Transverse colon (tissue), 4 donors: ENCODE measurements at regions not wholly inside any gene's neighbourhood (a gene's known extent, or its start where the extent isn't known, plus 50 kb on each side); places are given as distances from the start of the nearest gene placed in this dataset.

Experiments used
- DNase-seq: peaks from one replicate; pipeline ENCODE4 v3.0.0-alpha.2; 2019
- H3K27ac ChIP-seq, 4 donors: fragments of 200-600 bp; sonication (generic); 2 replicates each; pipeline ENCODE4 v1.5.1; 2016 to 2018; ENCODE audit warnings: inconsistent platforms in 4 of 4
- H3K27me3 ChIP-seq: fragments of 200-600 bp; sonication (generic); 2 replicates; pipeline ENCODE4 v1.5.1; 2017; ENCODE audit warnings: inconsistent platforms
- H3K36me3 ChIP-seq, 4 donors: fragments of 200-600 bp; sonication (generic); 2 replicates each; pipeline ENCODE4 v1.5.1; 2017 to 2019; ENCODE audit warnings: inconsistent platforms in 4 of 4
- H3K4me1 ChIP-seq, 4 donors: fragments of 200-600 bp; sonication (generic); 2 replicates each; pipeline ENCODE4 v1.5.1; 2017 to 2020; ENCODE audit warnings: inconsistent platforms in 4 of 4
- H3K4me3 ChIP-seq, 4 donors: fragments of 200-600 bp; sonication (generic); 1 replicate in 1 of 4; 2 replicates in 3 of 4; pipeline versions ENCODE4 v1.5.1 to v1.6.1; 2017 to 2019; ENCODE audit warnings: inconsistent platforms in 4 of 4
- H3K9me3 ChIP-seq, 2 donors: fragments of 200-600 bp; sonication (generic); 2 replicates each; pipeline ENCODE4 v1.5.1; 2017 to 2019; ENCODE audit warnings: inconsistent platforms in 2 of 2
- CTCF ChIP-seq, 5 experiments: fragments of 200-600 bp in 3 of 5; fragments of 450-650 bp in 2 of 5; sonication (generic) in 3 of 5; IDR thresholded peaks; 1 replicate in 2 of 5; 2 replicates in 3 of 5; pipeline ENCODE4 v1.5.1; 2016 to 2017; ENCODE audit warnings: antibody characterized with exemption in 5 of 5, inconsistent platforms in 3 of 5, mild to moderate bottlenecking in 2 of 5, moderate library complexity in 1 of 5
- EP300 ChIP-seq: sonication (generic); formaldehyde crosslinking; IDR thresholded peaks from one replicate; pipeline ENCODE4 v1.6.1; 2017; ENCODE audit warnings: antibody characterized with exemption, low read depth
- POLR2A ChIP-seq: fragments of 450-650 bp; IDR thresholded peaks from one replicate; pipeline ENCODE4 v1.6.1; 2016; ENCODE audit warnings: antibody characterized with exemption, mild to moderate bottlenecking, moderate library complexity
- POLR2AphosphoS5 ChIP-seq, 3 donors: sonication (generic); formaldehyde crosslinking; IDR thresholded peaks; one replicate each; pipeline ENCODE4 v1.6.1; 2016; ENCODE audit warnings: antibody characterized with exemption in 3 of 3
- WGBS, 2 donors: methylation state at CpG; one replicate each; pipeline ENCODE4 v1.1.5; 2018; ENCODE audit warnings: low coverage in 1 of 2; 5-methylcytosine and 5-hydroxymethylcytosine counted together
- in situ Hi-C, 4 donors: fragments of 200-750 bp; cut with MboI; loops; one replicate each; pipeline versions ENCODE4 v1.15.0 to v1.15.1; 2017; ENCODE audit warnings: low sequenced_read_pairs in 3 of 4, low pct_ligation_motif_present in 1 of 4, low pct_unique_long_range_greater_than_20kb in 1 of 4
- intact Hi-C: fragments of 100-400 bp; cut with DNase I; formaldehyde crosslinking; loops from one replicate; pipeline ENCODE4 v1.15.1; 2023; ENCODE audit warnings: low total_unique reads

- in situ Hi-C loops (no loop called here), intact Hi-C loops (loop anchor here (10.0 kb wide), 1 partner anchor 177 kb away; no protein-coding TSS in a partner anchor)
- TF ChIP-seq POLR2A (no peak), EP300 (no peak), POLR2AphosphoS5 (IDR thresholded peaks at IDR 0.05) (no peak), CTCF (IDR thresholded peaks at IDR 0.05) (no peak)
- Histone ChIP-seq H3K4me1 (no peaks in the 10 kb centered on the region), H3K27me3 (no peaks in the 10 kb centered on the region), H3K4me3 (no peak overlapping the region), H3K9me3 (no peaks in the 10 kb centered on the region), H3K27ac (no peak overlapping the region), H3K36me3 (no peaks in the 10 kb centered on the region)
- DNase-seq = no peak
- WGBS, 2 donors = 43 to 54% methylated on average over 2 of the region's 2 CpGs
Observed at GRCh38 chr5:104731331-104731730, 1168.7 kb upstream of the NUDT12 start.

- in situ Hi-C loops (no loop called here), intact Hi-C loops (no loop called here)
- H3K36me3 ChIP-seq = no peaks in the 10 kb centered on the region
Observed at GRCh38 chr5:104708027-104708426, 1145.4 kb upstream of the NUDT12 start.

GRCh38 chr5:104706600-104706999 is 1144.0 kb upstream of the NUDT12 start:
- peaks cover 0 to 2% of the 10 kb centered on the region in 2 donors for H3K9me3 ChIP-seq
- intact Hi-C loops = no loop called here
- H3K4me3 ChIP-seq = no peak overlapping the region
- in situ Hi-C loops = no loop called here
- H3K36me3 ChIP-seq = no peaks in the 10 kb centered on the region
- H3K27ac ChIP-seq = no peak overlapping the region
- no peaks in the 10 kb centered on the region for H3K27me3 ChIP-seq
- 66 to 74% methylated on average over 3 of the region's 3 CpGs for WGBS, 2 donors
- DNase-seq = no peak
- H3K4me1 ChIP-seq = peaks cover 0 to 4% (median 0%) of the 10 kb centered on the region in 4 donors
- TF ChIP-seq CTCF (IDR thresholded peaks at IDR 0.05) = no peak
- TF ChIP-seq POLR2A = no peak
- TF ChIP-seq EP300 = no peak
- no peak for TF ChIP-seq POLR2AphosphoS5 (IDR thresholded peaks at IDR 0.05)

More at GRCh38 chr5:104708027-104708426, 1145.4 kb upstream of the NUDT12 start:
- Histone ChIP-seq H3K27me3 (no peaks in the 10 kb centered on the region), H3K4me3 (no peak overlapping the region), H3K9me3 (peaks cover 0 to 5% of the 10 kb centered on the region in 2 donors), H3K27ac (no peak overlapping the region), H3K4me1 (peaks cover 0 to 4% (median 0%) of the 10 kb centered on the region in 4 donors)
- 28 to 34% methylated on average over 3 of the region's 3 CpGs for WGBS, 2 donors
- TF ChIP-seq EP300 = no peak
- TF ChIP-seq POLR2A = no peak
- TF ChIP-seq POLR2AphosphoS5 (IDR thresholded peaks at IDR 0.05) = no peak
- no peak for TF ChIP-seq CTCF (IDR thresholded peaks at IDR 0.05)
- DNase-seq = no peak

GRCh38 chr5:104702212-104702611 is 1139.6 kb upstream of the NUDT12 start:
- Histone ChIP-seq H3K4me1 (peaks cover 0 to 4% (median 0%) of the 10 kb centered on the region in 4 donors), H3K9me3 (peaks cover 12 to 15% of the 10 kb centered on the region in 2 donors), H3K4me3 (no peak overlapping the region), H3K36me3 (no peaks in the 10 kb centered on the region), H3K27ac (no peak overlapping the region), H3K27me3 (no peaks in the 10 kb centered on the region)
- no peak for DNase-seq
- WGBS, 2 donors = 64 to 67% methylated on average over 1 of the region's 1 CpG
- no peak for TF ChIP-seq POLR2AphosphoS5 (IDR thresholded peaks at IDR 0.05)
- TF ChIP-seq EP300 = no peak
- TF ChIP-seq POLR2A = no peak
- no peak for TF ChIP-seq CTCF (IDR thresholded peaks at IDR 0.05)
- intact Hi-C loops = no loop called here
- in situ Hi-C loops = no loop called here
